NT2/D1 (cell line): ENCODE measurements at regions not wholly inside any gene's neighbourhood (a gene's known extent, or its start where the extent isn't known, plus 50 kb on each side); places are given as distances from the start of the nearest gene placed in this dataset.

ENCODE experiments used
- DNase-seq: peaks from one replicate; pipeline ENCODE4 v3.0.0-alpha.2; 2011; ENCODE audit warnings: low read depth, low spot score
- H3K27me3 ChIP-seq: 2 replicates; pipeline ENCODE4 v1.6.0; 2011; ENCODE audit warnings: mild to moderate bottlenecking; ENCODE audit not compliant: insufficient read length, insufficient read depth
- H3K36me3 ChIP-seq: 2 replicates; pipeline ENCODE4 v1.6.1; 2011; ENCODE audit warnings: mild to moderate bottlenecking, low read length, mixed read lengths; ENCODE audit not compliant: insufficient read depth, insufficient read length
- H3K4me1 ChIP-seq: 2 replicates; pipeline ENCODE4 v1.5.1; 2011; ENCODE audit not compliant: insufficient read depth, insufficient read length
- H3K4me3 ChIP-seq: 2 replicates; pipeline ENCODE4 v1.5.1; 2011; ENCODE audit warnings: low read depth; ENCODE audit not compliant: insufficient read length
- H3K9ac ChIP-seq: 2 replicates; pipeline ENCODE4 v1.6.0; 2011; ENCODE audit warnings: low read depth; ENCODE audit not compliant: insufficient read length
- H3K9me3 ChIP-seq: 2 replicates; pipeline ENCODE4 v1.5.1; 2011; ENCODE audit warnings: mild to moderate bottlenecking, low read length; ENCODE audit not compliant: insufficient read depth
- SUZ12 ChIP-seq: IDR thresholded peaks from 2 replicates; pipeline ENCODE4 v1.6.1; 2011; ENCODE audit not compliant: insufficient read length, insufficient read depth; ENCODE audit errors: extremely low read depth
- YY1 ChIP-seq: IDR thresholded peaks from 2 replicates; pipeline ENCODE4 v1.6.1; 2011; ENCODE audit not compliant: insufficient read length, insufficient read depth
- ZNF274 ChIP-seq: IDR thresholded peaks from 2 replicates; pipeline ENCODE4 v1.6.1; 2011; ENCODE audit warnings: mild to moderate bottlenecking, low read depth, low read length

DNA sequence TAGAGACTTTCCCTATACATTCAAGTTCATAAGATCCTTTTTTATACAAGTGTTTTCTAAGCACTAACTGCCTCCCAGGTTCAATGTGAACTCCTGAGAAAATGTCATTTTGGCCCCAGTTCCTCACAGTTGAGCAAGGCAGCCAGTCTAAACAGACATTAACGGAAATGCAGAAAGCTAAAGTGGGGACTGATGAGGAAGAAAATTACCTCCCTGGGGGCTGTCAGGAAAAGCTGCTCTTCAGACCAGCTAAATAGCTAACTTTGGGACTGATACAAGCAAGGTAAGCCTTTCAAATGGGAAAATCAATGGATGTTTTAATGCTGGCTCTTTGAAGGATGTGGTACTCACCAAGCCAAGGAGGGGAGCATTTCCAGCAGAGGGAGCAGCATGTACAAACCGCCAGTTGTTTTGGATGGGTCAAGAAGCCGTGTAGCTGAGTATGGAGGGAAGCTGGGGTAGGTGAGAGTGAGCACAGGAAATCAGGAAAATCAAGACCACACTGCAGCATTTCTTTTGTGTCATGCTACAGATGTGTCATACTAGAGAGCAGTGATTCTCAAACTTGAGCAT is 180.8 kb upstream of the CHD6 start:
- no peak for DNase-seq
- TF ChIP-seq SUZ12 (no peak), ZNF274 (no peak), YY1 (no peak)

DNA sequence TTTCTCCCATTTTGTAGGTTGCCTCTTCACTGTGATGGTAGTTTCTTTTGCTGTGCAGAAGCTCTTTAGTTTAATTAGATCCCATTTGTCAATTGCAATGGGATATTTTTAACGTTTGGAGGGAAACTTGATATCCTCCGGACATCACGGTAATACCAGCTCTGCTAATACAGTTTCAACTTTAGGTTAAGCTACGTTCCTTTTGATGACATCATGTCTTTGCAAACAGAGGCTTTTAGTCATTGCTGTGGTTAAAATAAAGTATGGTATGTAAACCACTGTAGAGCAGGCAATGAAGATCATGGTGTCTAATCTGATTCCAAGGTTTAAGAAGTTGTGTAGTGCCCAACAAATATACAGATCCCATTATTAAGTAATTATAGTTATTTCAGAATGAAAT is 168.0 kb upstream of the CHD6 start:
- no peak overlapping the region for H3K4me3 ChIP-seq
- no peaks in the 10 kb centered on the region for H3K4me1 ChIP-seq
- no peak for DNase-seq
- no peaks in the 10 kb centered on the region for H3K9me3 ChIP-seq
- TF ChIP-seq ZNF274, result no peak
- no peak for TF ChIP-seq SUZ12
- no peak for TF ChIP-seq YY1
- H3K36me3 ChIP-seq, result no peaks in the 10 kb centered on the region
- H3K9ac ChIP-seq, result no peak overlapping the region
- no peaks in the 10 kb centered on the region for H3K27me3 ChIP-seq

More for the DNA sequence above, 180.8 kb upstream of the CHD6 start:
- Histone ChIP-seq H3K4me3 (no peak overlapping the region), H3K9ac (no peak overlapping the region), H3K9me3 (no peaks in the 10 kb centered on the region), H3K4me1 (no peaks in the 10 kb centered on the region), H3K27me3 (no peaks in the 10 kb centered on the region), H3K36me3 (no peaks in the 10 kb centered on the region)

DNA sequence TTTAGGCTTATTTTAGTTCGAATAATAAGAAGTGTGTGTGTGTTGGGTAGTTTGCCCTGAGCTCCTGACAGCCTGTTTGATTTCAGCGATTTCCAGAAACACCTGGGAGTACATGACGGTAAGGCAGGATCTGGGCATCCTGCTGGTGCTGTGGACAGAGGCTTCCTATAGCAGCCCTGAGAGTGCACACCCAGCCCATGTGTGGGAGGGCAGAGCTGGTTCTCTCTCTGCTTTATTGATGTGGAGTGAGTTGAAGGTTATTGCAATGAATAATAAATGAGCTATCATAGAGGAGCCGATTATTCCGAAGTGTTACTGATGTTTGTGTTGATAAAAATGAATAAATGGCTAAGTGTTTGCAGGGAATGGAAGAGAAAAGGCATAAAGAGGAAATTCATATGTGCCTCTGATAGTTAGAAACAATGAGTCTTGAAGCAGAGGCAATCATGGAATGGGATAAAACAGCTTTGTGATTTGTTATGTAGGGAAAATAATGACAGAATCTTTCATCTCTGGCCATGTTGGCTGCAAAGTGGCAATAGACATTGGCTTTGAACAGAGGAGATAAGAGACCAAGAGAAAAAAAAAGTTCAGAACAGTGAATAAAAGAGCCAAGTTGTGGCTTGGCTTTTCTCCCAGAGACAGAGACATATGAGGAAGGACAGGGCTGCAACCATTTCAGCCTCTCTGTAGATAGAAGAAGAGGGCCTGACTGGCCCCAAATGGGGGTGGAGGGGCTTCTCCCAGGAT is 166.2 kb upstream of the CHD6 start:
- H3K4me1 ChIP-seq, result no peaks in the 10 kb centered on the region
- DNase-seq, result no peak

DNA sequence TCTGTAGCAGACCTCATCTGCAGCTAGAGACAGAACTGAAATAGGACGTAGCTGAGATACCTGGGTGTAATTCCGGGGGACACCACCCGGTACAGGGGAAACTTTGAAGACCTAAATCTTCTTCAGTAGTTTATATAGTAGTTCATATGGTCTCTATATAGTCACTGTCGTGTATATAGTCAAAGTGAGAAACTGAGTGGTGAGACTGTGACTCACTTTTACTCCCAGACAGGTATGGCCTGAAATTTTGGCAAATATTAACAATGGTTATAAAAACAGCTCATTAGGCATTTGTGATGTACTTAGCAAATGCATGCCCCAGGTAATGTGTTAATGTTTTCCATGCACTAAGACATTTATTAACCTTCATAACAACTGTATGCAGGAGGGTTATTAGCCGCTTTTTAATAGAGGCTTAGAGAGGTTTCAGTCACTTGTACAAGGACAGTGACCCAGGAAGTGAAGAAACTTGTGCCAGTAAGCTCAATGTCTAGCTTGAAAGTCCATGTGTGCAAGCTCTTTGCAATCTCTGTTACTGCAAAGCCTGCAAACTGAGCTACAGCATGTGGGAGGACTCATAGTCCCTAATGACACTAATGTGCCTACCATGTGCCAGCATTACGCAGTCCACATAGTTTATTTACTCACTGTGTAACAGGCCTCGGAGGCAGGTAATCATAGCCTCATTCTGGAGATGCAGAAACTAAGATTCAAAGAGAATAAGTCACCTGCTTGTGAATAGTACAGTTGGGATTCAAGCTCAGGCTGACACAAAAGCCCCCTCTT is 165.4 kb upstream of the CHD6 start:
- no peak for DNase-seq
- Histone ChIP-seq H3K27me3 (no peaks in the 10 kb centered on the region), H3K36me3 (no peaks in the 10 kb centered on the region), H3K9ac (no peak overlapping the region), H3K4me3 (no peak overlapping the region), H3K4me1 (no peaks in the 10 kb centered on the region), H3K9me3 (no peaks in the 10 kb centered on the region)
- TF ChIP-seq YY1 (no peak), ZNF274 (no peak), SUZ12 (no peak)

More for the DNA sequence above, 166.2 kb upstream of the CHD6 start:
- no peaks in the 10 kb centered on the region for H3K36me3 ChIP-seq
- H3K9me3 ChIP-seq, result no peaks in the 10 kb centered on the region
- H3K4me3 ChIP-seq, result no peak overlapping the region
- no peaks in the 10 kb centered on the region for H3K27me3 ChIP-seq
- TF ChIP-seq SUZ12 (no peak), YY1 (no peak), ZNF274 (no peak)
- no peak overlapping the region for H3K9ac ChIP-seq

DNA sequence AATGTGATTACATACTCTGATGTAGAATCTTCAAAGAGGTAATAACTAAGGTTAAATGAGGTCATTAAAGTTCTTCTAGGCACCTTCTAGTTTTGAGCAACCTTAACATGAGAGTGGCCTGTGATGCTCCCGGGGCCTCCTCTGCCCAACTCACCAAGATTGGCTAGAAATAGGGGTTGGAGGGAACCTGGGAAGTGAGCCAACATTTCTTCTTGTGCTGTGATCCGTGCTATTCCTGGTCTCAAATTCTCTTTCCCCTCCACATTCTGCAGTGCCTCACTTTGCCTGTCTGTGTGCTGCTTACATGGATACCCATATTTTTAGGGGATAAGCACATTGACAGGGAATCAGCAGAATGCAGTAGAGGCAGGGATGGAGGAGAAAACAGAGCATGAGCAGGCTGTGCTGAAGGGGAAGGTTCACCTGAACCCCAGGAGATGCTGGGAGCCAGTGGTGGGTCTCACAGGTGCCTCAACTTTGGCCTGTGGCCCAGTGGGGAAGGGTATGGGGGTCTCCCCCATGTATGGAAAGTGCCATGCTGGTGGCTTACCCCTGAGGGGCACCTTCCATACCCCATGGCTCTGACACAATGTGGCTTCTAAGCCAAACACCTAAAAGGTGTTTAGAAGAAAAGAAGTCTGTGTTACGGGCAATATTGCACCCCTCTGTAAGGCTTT is 164.7 kb upstream of the CHD6 start:
- Histone ChIP-seq H3K9ac (no peak overlapping the region), H3K27me3 (no peaks in the 10 kb centered on the region), H3K36me3 (no peaks in the 10 kb centered on the region), H3K4me1 (no peaks in the 10 kb centered on the region), H3K9me3 (no peaks in the 10 kb centered on the region), H3K4me3 (no peak overlapping the region)
- no peak for DNase-seq
- TF ChIP-seq YY1, result no peak

DNA sequence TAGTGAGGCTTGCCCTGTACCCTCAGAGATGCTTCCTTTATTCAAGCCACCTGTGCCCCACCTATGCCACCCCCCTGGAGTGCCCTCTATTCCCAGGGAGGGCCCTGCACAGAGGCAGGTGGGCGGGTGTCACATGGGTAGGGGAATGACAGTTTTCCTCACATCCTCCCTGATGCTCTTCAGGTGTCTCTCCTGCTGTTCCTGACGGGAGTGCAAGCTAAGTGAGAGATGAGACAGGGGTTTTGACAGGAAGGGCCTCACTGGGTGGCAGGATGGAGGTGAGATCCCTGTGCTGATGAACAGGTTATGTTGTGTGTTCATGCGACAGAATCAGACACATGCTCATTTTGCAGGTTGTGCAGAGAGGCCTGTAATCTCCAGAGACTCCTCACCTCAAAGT is 164.1 kb upstream of the CHD6 start:
- no peaks in the 10 kb centered on the region for H3K4me1 ChIP-seq
- H3K9ac ChIP-seq, result no peak overlapping the region
- no peak for DNase-seq
- H3K36me3 ChIP-seq, result no peaks in the 10 kb centered on the region
- H3K27me3 ChIP-seq, result no peaks in the 10 kb centered on the region
- H3K9me3 ChIP-seq, result no peaks in the 10 kb centered on the region
- H3K4me3 ChIP-seq, result no peak overlapping the region
- TF ChIP-seq ZNF274, result no peak
- TF ChIP-seq YY1, result no peak
- no peak for TF ChIP-seq SUZ12

DNA sequence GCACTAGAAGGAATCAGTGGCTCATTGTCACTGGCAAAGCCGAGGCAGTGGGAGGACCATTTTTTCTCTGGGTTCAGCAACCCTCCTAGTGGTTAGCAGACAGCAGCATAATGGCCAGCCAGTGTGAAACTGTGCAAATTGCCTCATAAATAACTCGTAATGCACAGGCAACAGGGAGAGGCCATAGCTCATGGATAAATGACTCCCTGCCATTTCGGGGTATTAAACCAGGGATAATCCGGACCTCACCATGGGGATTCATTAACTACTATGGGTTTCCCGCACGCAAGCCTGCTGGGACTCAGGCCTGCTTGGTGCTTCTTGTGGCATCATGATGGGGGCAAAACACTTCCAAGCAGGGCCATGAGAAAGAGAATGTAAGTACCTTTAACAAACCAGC is 158.2 kb upstream of the CHD6 start:
- DNase-seq, result no peak
- no peak for TF ChIP-seq ZNF274
- no peak for TF ChIP-seq SUZ12
- TF ChIP-seq YY1, result no peak
- no peaks in the 10 kb centered on the region for H3K36me3 ChIP-seq
- H3K4me1 ChIP-seq, result no peaks in the 10 kb centered on the region
- no peaks in the 10 kb centered on the region for H3K9me3 ChIP-seq
- H3K9ac ChIP-seq, result no peak overlapping the region
- no peaks in the 10 kb centered on the region for H3K27me3 ChIP-seq
- no peak overlapping the region for H3K4me3 ChIP-seq
